NCI-H345 treated with DMSO at 0.1 percent for 48 hours (cell line): ENCODE measurements at regions not wholly inside any gene's neighbourhood (a gene's known extent, or its start where the extent isn't known, plus 50 kb on each side); places are given as distances from the start of the nearest gene placed in this dataset.
A peak's percentile ranks its signal among the peaks of the same experiment; 100 is the strongest.
"Not testable (repeated sequence)": the region's sequence is repeated elsewhere in the genome, so short reads cannot be mapped to it uniquely, and the experiment has no call there.

Source experiments
- DNase-seq: peaks from one replicate; lab custom pipeline; 2025; ENCODE audit not compliant: unreplicated experiment; lab: John Stamatoyannopoulos, UW

- no peak for DNase-seq
Observed at GRCh38 chr7:52782348-52782747, 253.1 kb upstream of the POM121L12 start.

GRCh38 chr7:52781250-52781649 lies 254.2 kb upstream of the POM121L12 start:
- DNase-seq, result no peak

GRCh38 chr7:52779004-52779403 lies 256.4 kb upstream of the POM121L12 start:
- no peak for DNase-seq

GRCh38 chr7:52777051-52777822 lies 258.2 kb upstream of the POM121L12 start:
- no peak for DNase-seq

- no peak for DNase-seq
Observed at GRCh38 chr7:52775876-52776275, 259.6 kb upstream of the POM121L12 start.

- no peak for DNase-seq
Observed at GRCh38 chr7:52771177-52771576, 264.3 kb upstream of the POM121L12 start.

- no peak for DNase-seq
Observed at GRCh38 chr7:52764492-52765169, 270.8 kb upstream of the POM121L12 start.

GRCh38 chr7:52758356-52758755 lies 277.1 kb upstream of the POM121L12 start:
- DNase-seq, result no peak

GRCh38 chr7:52753855-52754254 lies 281.6 kb upstream of the POM121L12 start:
- DNase-seq, result no peak

GRCh38 chr7:52752891-52753290 lies 282.5 kb upstream of the POM121L12 start:
- no peak for DNase-seq

- DNase-seq, result no peak
Observed at GRCh38 chr7:52749880-52750279, 285.6 kb upstream of the POM121L12 start.

- no peak for DNase-seq
Observed at GRCh38 chr7:52747817-52748216, 287.6 kb upstream of the POM121L12 start.

GRCh38 chr7:52741670-52742290 lies 293.7 kb upstream of the POM121L12 start:
- no peak for DNase-seq

GRCh38 chr7:52735656-52736055 lies 299.8 kb upstream of the POM121L12 start:
- no peak for DNase-seq

- not testable (repeated sequence) for DNase-seq
Observed at GRCh38 chr7:52728683-52729082, 306.8 kb upstream of the POM121L12 start.

- DNase-seq, result no peak
Observed at GRCh38 chr7:52727632-52728031, 307.8 kb upstream of the POM121L12 start.

- no peak for DNase-seq
Observed at GRCh38 chr7:52726986-52727385, 308.4 kb upstream of the POM121L12 start.

- no peak for DNase-seq
Observed at GRCh38 chr7:52726493-52726892, 308.9 kb upstream of the POM121L12 start.

- no peak for DNase-seq
Observed at GRCh38 chr7:52723606-52724005, 311.8 kb upstream of the POM121L12 start.

- no peak for DNase-seq
Observed at GRCh38 chr7:52720856-52721255, 314.6 kb upstream of the POM121L12 start.

- peak; percentile 32 for DNase-seq
Observed at GRCh38 chr7:52719677-52720076, 315.8 kb upstream of the POM121L12 start.

- no peak for DNase-seq
Observed at GRCh38 chr7:52715701-52716100, 319.7 kb upstream of the POM121L12 start.
